Stimulated activated CD8-positive, alpha-beta memory T cell treated with anti-CD3 and anti-CD28 coated beads, Interleukin-4, amount 100 ng/mL, for 24 hours (primary cell): ENCODE measurements at regions not wholly inside any gene's neighbourhood (a gene's known extent, or its start where the extent isn't known, plus 50 kb on each side); places are given as distances from the start of the nearest gene placed in this dataset.

Source experiments
- DNase-seq: peaks from one replicate; pipeline ENCODE4 v3.0.0-alpha.2; 2020; ENCODE audit warnings: low read depth

GRCh38 chr6:113644861-113645575, 212.1 kb upstream of the MARCKS start:
- DNase-seq = no peak

DNA sequence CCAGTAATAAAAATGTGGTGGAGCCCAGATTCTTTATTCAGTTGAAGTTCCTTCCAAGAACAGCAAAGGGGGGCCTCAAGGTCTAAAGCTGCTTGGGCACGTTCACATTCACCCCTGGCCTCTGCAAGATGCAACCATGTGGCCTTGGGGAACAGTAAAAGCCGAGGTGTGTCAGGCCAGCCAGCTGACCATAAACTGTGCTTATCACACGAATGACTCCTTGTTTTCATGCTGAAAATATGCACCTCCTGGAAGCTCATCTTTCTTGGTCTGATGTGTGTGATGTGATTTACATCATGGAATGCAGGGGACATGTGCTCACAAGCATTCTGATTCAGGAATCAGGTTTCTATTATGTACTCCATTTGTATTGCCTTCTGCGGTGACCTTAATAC, 211.6 kb upstream of the MARCKS start:
- DNase-seq = no peak

DNA sequence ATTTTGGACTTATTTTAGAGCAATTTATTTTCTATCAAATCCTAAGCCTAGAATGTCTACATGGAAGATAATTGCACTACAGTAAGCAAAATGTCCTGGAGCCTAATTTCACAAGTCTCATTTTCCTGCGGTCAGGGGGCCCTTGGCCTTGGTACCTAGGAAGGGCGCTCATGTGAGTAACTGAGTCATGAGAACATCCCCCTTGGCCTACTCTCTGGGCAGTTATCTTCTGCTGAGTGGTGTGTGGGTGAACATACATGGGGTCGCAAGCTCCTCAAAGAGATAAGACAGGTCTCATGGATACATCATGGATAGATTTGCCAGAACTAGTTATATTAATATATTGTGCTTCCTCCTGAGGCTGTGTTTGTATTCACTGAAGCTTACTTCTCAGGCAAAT, 211.2 kb upstream of the MARCKS start:
- no peak for DNase-seq

DNA sequence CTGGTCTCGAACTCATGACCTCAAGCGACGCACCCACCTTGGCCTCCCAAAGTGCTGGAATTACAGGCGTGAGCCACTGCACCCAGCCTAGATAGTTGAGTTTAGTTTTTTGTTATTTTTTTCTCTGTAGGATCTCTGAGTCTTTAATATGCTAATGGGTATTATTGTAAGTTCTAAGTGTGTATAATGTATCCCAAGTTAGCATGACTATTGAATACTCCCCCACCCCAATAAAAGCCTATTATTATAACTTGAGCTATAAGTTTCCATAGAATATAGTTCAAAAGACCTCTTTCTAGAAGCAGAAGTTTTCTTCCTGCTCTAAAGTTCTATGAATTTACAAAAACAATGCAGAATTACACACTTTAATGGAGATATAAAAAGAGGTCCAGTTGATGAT, 210.4 kb upstream of the MARCKS start:
- no peak for DNase-seq

GRCh38 chr6:113647143-113647889, 209.8 kb upstream of the MARCKS start:
- DNase-seq = no peak

- no peak for DNase-seq
Observed at GRCh38 chr6:113648698-113649097, 208.4 kb upstream of the MARCKS start.

GRCh38 chr6:113649276-113649675, 207.9 kb upstream of the MARCKS start:
- DNase-seq = no peak

GRCh38 chr6:113649880-113650609, 207.1 kb upstream of the MARCKS start:
- no peak for DNase-seq

- no peak for DNase-seq
Observed at GRCh38 chr6:113650610-113650979, 206.6 kb upstream of the MARCKS start.

GRCh38 chr6:113651120-113651519, 206.0 kb upstream of the MARCKS start:
- DNase-seq = no peak

DNA sequence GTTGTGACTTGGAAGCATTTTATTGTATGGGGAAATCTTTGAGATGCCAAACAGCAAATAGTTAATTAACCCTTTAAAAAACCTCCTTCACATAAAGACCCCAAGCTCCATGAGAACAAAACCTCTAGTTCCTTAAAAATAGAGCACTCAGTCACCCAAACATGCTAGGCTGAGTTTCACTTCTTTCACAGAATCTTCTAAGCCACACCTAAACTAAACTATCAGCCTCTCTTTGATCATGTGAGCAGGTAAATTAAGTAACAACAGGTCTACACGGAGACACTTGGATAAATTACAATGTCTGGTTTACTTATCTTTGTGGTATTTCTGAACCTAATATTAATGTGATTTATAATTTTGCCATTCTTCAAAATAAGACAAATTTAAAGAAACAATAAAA, 205.2 kb upstream of the MARCKS start:
- DNase-seq = no peak

DNA sequence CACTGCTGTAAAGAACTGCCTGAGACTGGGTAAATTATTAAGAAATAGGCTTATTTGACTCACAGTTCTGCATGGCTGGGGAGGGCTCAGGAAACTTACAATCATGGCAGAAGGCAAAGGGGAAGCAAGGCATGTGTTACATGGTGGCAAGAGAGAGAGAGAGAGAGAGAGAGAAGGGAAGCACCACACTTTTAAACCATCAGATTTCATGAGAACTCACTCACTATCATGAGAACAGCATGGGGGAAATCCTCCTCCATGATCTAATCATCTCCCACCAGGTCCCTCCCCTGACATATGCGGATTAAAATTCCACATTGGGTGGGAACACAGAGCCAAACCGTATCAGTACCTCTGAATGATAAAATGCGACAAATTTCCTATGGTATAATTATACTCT, 203.9 kb upstream of the MARCKS start:
- no peak for DNase-seq

DNA sequence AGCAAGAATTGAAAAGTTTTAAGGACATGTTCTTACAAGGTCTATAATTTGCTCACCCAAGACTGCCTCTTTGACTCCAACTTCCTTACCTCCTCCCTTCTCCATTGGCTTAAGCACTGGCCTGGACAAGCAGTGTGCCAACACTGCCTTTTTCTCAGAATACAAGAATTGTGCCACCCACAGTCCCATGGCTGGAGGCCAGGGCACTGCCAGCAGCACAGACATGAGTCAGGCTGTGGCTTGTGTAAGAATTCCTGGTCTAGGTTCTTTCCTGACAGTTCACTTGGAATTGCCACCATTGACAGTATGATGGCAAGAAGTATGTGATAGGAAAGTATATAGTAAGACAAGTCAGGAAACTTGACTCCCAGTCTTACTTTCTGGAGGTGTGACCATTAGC, 202.7 kb upstream of the MARCKS start:
- DNase-seq = no peak

DNA sequence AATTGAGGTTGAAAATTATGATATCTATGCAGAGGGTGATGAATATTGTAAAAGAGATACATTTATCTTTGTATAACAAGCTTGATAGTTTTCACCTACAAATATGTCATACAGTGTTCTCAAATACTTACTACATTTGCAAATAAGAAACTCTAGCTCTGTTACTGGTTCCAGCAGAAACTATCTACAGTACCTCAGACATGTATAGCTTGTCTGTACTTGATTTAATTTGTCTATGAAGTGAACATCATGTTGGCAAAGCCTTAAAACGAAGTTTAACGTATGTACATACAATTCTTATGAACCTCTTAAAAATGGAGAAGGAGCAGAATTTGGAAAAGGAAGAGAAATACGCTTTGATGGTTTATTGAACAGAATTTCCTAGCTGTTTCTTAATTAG, 201.4 kb upstream of the MARCKS start:
- DNase-seq = no peak

- DNase-seq = no peak
Observed at GRCh38 chr6:113659762-113660404, 197.3 kb upstream of the MARCKS start.

GRCh38 chr6:113660819-113661218, 196.3 kb upstream of the MARCKS start:
- DNase-seq = no peak

DNA sequence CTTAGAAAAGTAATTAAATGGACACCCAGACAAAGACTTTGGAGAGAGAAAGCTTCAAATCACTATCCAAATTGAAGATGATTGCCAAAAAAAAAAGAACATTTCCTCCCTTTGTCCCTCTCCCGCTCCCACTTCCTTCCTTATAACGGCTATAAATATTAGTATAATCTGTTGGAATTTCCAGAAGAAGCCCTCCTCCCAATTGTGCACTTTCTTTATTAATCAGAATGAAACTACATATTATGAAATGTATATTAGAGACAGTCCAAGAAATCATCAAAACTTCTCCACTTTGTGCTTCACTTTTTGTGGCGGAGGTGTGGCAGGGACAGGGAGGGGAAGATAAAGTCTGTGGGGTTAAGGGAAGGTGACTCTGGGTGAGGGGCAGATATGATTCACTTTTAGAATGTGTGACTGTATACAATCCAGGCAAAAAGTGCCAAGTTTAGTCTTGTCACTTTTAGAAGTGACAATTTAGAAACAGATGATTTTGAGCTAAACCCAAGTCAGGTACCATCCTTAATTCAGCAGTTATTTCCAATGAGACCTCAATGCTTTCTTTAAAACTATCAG, 195.0 kb upstream of the MARCKS start:
- DNase-seq = no peak

GRCh38 chr6:113662688-113663333, 194.3 kb upstream of the MARCKS start:
- no peak for DNase-seq

- DNase-seq = no peak
Observed at GRCh38 chr6:113664909-113665308, 192.2 kb upstream of the MARCKS start.

- DNase-seq = no peak
Observed at GRCh38 chr6:113668641-113669408, 188.3 kb upstream of the MARCKS start.

- DNase-seq = no peak
Observed at GRCh38 chr6:113669606-113670005, 187.5 kb upstream of the MARCKS start.
